Gastrocnemius medialis (tissue), 4 donors: ENCODE measurements at regions not wholly inside any gene's neighbourhood (a gene's known extent, or its start where the extent isn't known, plus 50 kb on each side); places are given as distances from the start of the nearest gene placed in this dataset.

Source experiments
- POLR2A ChIP-seq, 2 donors: fragments of 450-650 bp; IDR thresholded peaks; one replicate each; pipeline ENCODE4 v1.6.1; 2017; ENCODE audit warnings: antibody characterized with exemption in 2 of 2, mild to moderate bottlenecking in 2 of 2, moderate library complexity in 2 of 2
- TF ChIP-seq, protein P1 (sequence below), 5 experiments: fragments of 450-650 bp in 3 of 5; fragments of 200-600 bp in 2 of 5; sonication (generic) in 2 of 5; IDR thresholded peaks in 4 of 5; conservative IDR thresholded peaks in 1 of 5; 1 replicate in 4 of 5; 2 replicates in 1 of 5; pipeline ENCODE4 v1.5.1; 2016 to 2019; ENCODE audit warnings: antibody characterized with exemption in 5 of 5, mild to moderate bottlenecking in 3 of 5, moderate library complexity in 3 of 5

DNA sequence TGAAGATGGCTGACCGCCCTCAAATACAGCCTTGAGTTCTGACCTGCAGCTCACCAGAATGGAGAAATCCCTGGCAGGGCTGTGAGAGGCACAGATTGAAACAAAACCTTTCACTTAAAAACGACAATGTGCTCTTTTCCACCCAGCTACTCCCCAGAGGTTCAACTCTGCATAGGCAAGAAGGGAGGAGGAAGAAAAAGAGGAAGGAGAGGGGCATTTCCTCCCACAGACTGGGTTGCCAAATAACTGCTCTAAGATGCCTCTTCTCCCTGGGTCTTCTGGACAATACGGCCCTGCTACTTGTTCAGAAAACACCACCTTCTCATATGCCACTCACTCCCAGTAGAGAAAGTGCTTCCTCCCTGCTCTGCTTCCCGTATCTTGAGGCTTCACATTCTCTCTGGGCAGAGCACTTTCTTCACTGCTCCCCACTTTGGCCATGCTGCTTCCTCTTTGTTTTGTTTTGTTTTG, 136.4 kb upstream of the SLC1A4 start:
- TF ChIP-seq, protein P1, sequence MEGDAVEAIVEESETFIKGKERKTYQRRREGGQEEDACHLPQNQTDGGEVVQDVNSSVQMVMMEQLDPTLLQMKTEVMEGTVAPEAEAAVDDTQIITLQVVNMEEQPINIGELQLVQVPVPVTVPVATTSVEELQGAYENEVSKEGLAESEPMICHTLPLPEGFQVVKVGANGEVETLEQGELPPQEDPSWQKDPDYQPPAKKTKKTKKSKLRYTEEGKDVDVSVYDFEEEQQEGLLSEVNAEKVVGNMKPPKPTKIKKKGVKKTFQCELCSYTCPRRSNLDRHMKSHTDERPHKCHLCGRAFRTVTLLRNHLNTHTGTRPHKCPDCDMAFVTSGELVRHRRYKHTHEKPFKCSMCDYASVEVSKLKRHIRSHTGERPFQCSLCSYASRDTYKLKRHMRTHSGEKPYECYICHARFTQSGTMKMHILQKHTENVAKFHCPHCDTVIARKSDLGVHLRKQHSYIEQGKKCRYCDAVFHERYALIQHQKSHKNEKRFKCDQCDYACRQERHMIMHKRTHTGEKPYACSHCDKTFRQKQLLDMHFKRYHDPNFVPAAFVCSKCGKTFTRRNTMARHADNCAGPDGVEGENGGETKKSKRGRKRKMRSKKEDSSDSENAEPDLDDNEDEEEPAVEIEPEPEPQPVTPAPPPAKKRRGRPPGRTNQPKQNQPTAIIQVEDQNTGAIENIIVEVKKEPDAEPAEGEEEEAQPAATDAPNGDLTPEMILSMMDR (IDR thresholded peaks at IDR 0.05 in 4 of 5, conservative IDR thresholded peaks at IDR 0.05 in 1 of 5), result no peak
- TF ChIP-seq POLR2A (IDR thresholded peaks at IDR 0.05), result no peak
